ELF-1 (cell line): ENCODE measurements at regions not wholly inside any gene's neighbourhood (a gene's known extent, or its start where the extent isn't known, plus 50 kb on each side); places are given as distances from the start of the nearest gene placed in this dataset.
A peak's percentile ranks its signal among the peaks of the same experiment; 100 is the strongest.

ENCODE experiments used
- DNase-seq: peaks from one replicate; pipeline ENCODE4 v3.0.0-alpha.2; 2016; ENCODE audit warnings: low read depth, low spot score

GRCh38 chr2:166643980-166644379, 149.9 kb upstream of the SCN7A start:
- no peak for DNase-seq

GRCh38 chr2:166641516-166641915, 147.5 kb upstream of the SCN7A start:
- peak; percentile 73 for DNase-seq

GRCh38 chr2:166637051-166637450, 143.0 kb upstream of the SCN7A start:
- DNase-seq = no peak

GRCh38 chr2:166634706-166635105, 140.7 kb upstream of the SCN7A start:
- no peak for DNase-seq

- DNase-seq = peak; percentile 6
These were observed 138.6 kb upstream of the SCN7A start for GRCh38 chr2:166632616-166633015.

- DNase-seq = peak; percentile 93
These were observed 134.6 kb upstream of the SCN7A start for GRCh38 chr2:166628478-166629136.

GRCh38 chr2:166627893-166628292, 133.8 kb upstream of the SCN7A start:
- DNase-seq = peak; percentile 50

- DNase-seq = no peak
These were observed 131.6 kb upstream of the SCN7A start for GRCh38 chr2:166625670-166626069.

- peak; percentile 2 for DNase-seq
These were observed 120.5 kb upstream of the SCN7A start for GRCh38 chr2:166614503-166614902.

GRCh38 chr2:166614029-166614428, 120.0 kb upstream of the SCN7A start:
- DNase-seq = no peak

GRCh38 chr2:166613226-166613625, 119.2 kb upstream of the SCN7A start:
- DNase-seq = no peak

GRCh38 chr2:166612214-166612613, 118.2 kb upstream of the SCN7A start:
- no peak for DNase-seq

- DNase-seq = no peak
These were observed 116.9 kb upstream of the SCN7A start for GRCh38 chr2:166610913-166611305.

- DNase-seq = peak; percentile 78
These were observed 116.3 kb upstream of the SCN7A start for GRCh38 chr2:166610180-166610912.

- peak; percentile 56 for DNase-seq
These were observed 115.3 kb upstream of the SCN7A start for GRCh38 chr2:166609183-166609959.

GRCh38 chr2:166607880-166608279, 113.8 kb upstream of the SCN7A start:
- DNase-seq = no peak

- no peak for DNase-seq
These were observed 99.4 kb upstream of the SCN7A start for GRCh38 chr2:166593403-166593802.

GRCh38 chr2:166592750-166593149, 98.7 kb upstream of the SCN7A start:
- no peak for DNase-seq

- DNase-seq = no peak
These were observed 97.2 kb upstream of the SCN7A start for GRCh38 chr2:166591226-166591625.

- peak; percentile 25 for DNase-seq
These were observed 79.3 kb upstream of the SCN7A start for GRCh38 chr2:166573391-166573790.

GRCh38 chr2:166572937-166573336, 78.9 kb upstream of the SCN7A start:
- no peak for DNase-seq

GRCh38 chr2:166568409-166568808, 74.4 kb upstream of the SCN7A start:
- no peak for DNase-seq

GRCh38 chr2:166565501-166565900, 71.5 kb upstream of the SCN7A start:
- no peak for DNase-seq
